ENCODE measurements at regions not wholly inside any gene's neighbourhood (a gene's known extent, or its start where the extent isn't known, plus 50 kb on each side); places are given as distances from the start of the nearest gene placed in this dataset.

DNA sequence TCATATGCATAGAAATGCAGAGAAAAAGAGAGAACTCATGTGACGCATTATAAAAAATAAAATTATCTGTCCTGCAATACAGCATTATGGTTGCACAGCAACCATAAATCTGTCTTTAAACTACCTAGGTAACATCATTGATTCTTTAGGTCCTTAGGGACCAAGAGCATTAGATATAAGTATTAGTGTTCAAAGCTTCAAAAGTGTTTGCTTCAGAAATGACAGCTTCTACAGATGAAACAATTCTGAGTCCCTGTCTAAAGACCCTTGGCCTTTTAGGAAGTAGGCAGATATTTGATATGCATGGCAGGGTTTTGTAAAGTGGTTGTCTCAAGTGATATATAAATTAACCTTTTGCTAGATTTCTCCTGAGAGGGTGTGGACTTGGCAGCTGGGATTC lies 454.2 kb downstream of the GBE1 start:
- FAIRE-seq = no peak
- no peak for DNase-seq (ENCODE audit: extremely low read depth in 1 of 4, low spot score in 3 of 4)
- Histone ChIP-seq H3K27me3 (ENCODE audit: control insufficient read depth in 2 of 2, insufficient read depth in 2 of 2, low read length in 2 of 2) (no peaks in the 10 kb centered on the region), H2AFZ (ENCODE audit: low read depth, low read length) (no peak overlapping the region), H3K79me2 (ENCODE audit: control insufficient read depth, insufficient read depth, low read length) (no peaks in the 10 kb centered on the region), H3K4me2 (ENCODE audit: insufficient read depth, low read length) (no peak overlapping the region), H3K4me3 (no peak overlapping the region), H3K9me1 (ENCODE audit: control insufficient read depth, insufficient read depth, low read length) (no peaks in the 10 kb centered on the region), H3K36me3 (ENCODE audit: control insufficient read depth, insufficient read depth, low read length) (no peaks in the 10 kb centered on the region), H3K9ac (ENCODE audit: insufficient read depth in 1 of 2, low read depth in 2 of 2, low read length in 2 of 2) (no peak overlapping the region), H3K9me3 (replicated peaks; ENCODE audit: control insufficient read depth, insufficient read depth, low read depth, low read length) (no peaks in the 10 kb centered on the region), H3K4me1 (replicated peaks in 1 of 2; ENCODE audit: control insufficient read depth in 2 of 2, insufficient read depth in 2 of 2, low read length in 2 of 2) (no peaks in the 10 kb centered on the region), H3K27ac (ENCODE audit: extremely low read depth, low read depth, low read length) (no peak overlapping the region), H4K20me1 (replicated peaks; ENCODE audit: control insufficient read depth, insufficient read depth, low read length) (no peaks in the 10 kb centered on the region)
- ChIA-PET POLR2A (no interaction called here), CTCF (ENCODE audit: low intra/inter-chr PET ratio) (no interaction called here)
- intact Hi-C loops (cut with micrococcal nuclease) (no loop called here), in situ Hi-C loops (cut with MboI) (no loop called here)
- 0% methylated on average over 1 of the region's 1 CpG for WGBS (ENCODE audit: insufficient coverage, low coverage, missing lambda C conversion rate)
- no TSS peak for BruUV-seq (replicated peaks)
- ATAC-seq = no peak
- TF ChIP-seq SAFB2 (IDR thresholded peaks at IDR 0.05; ENCODE audit: borderline replicate concordance, low read depth, low read length, severe bottlenecking) (no peak), MXI1 (IDR thresholded peaks at IDR 0.05; ENCODE audit: low read depth, low read length) (no peak), NFE2 (IDR thresholded peaks at IDR 0.05; ENCODE audit: low read depth) (no peak), SRSF1 (IDR thresholded peaks at IDR 0.05; ENCODE audit: low read depth, low read length) (no peak), GABPA (tag; conservative IDR thresholded peaks at IDR 0.05; ENCODE audit: low read depth) (no peak), TCF3 (CRISPR knock-in tag; IDR thresholded peaks at IDR 0.05) (no peak), KDM2B (CRISPR knock-in tag; IDR thresholded peaks at IDR 0.05) (no peak), CREBBP (IDR thresholded peaks at IDR 0.05; ENCODE audit: low read depth, low read length) (no peak), ZNF589 (CRISPR knock-in tag; IDR thresholded peaks at IDR 0.05; ENCODE audit: low read depth) (no peak), ZNF77 (CRISPR knock-in tag; IDR thresholded peaks at IDR 0.05) (no peak), KLF10 (CRISPR knock-in tag; IDR thresholded peaks at IDR 0.05) (no peak), SPI1 (IDR thresholded peaks at IDR 0.05; ENCODE audit: borderline replicate concordance, low read depth, low read length) (no peak)
- TF ChIP-seq, protein P1, sequence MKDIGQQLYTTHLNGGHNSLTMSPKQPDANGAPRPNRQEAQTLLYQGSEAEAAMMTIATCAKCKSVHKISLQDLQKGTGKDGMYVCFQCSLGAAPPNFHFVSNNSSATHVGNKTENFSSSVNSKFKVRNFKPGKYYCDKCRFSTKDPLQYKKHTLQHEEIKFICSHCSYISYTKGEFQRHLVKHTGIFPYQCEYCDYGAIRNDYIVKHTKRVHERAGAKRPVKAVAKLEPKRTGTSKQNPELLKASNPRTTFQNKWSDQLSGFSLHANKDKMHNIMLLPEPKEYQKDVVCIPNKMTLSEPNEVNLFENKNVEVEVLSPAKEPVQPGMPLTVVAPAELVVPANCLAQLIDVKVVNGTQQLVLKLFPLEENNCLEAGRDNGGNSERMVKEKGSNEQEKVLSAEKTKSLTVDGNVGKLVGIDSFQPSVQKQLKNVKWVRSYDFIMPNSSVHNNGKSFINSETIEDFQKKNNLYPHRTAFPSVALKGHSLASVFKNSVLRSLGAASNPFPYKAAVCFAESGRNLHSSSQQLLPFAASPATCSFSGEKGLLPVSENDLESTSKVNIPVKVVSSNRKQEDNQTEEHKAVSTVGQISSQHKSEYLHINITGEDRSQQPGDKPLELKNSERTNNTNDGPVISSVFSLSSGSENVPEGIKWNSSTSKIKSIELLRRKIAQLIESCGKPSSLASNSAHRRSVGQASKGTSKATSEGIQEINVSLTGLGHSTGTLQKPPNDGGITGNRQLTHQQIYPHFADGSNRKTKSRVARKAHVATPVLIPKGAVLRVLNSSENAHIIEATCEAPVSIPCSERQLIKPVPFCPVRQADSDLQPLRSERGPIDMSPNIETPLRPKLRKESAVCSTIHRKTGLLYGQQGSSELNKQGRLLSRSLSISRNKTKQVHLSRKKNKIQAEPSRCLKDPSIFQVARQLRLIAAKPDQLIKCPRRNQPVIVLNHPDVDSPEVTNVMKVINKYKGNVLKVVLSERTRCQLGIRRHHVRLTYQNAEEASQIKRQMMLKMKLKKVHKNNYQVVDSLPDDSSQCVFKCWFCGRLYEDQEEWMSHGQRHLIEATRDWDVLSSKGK (CRISPR knock-in tag; IDR thresholded peaks at IDR 0.05) = no peak
- TF ChIP-seq, protein P2, sequence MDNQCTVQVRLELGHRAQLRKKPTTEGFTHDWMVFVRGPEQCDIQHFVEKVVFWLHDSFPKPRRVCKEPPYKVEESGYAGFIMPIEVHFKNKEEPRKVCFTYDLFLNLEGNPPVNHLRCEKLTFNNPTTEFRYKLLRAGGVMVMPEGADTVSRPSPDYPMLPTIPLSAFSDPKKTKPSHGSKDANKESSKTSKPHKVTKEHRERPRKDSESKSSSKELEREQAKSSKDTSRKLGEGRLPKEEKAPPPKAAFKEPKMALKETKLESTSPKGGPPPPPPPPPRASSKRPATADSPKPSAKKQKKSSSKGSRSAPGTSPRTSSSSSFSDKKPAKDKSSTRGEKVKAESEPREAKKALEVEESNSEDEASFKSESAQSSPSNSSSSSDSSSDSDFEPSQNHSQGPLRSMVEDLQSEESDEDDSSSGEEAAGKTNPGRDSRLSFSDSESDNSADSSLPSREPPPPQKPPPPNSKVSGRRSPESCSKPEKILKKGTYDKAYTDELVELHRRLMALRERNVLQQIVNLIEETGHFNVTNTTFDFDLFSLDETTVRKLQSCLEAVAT (IDR thresholded peaks at IDR 0.05) = no peak
- TF ChIP-seq, protein P3, sequence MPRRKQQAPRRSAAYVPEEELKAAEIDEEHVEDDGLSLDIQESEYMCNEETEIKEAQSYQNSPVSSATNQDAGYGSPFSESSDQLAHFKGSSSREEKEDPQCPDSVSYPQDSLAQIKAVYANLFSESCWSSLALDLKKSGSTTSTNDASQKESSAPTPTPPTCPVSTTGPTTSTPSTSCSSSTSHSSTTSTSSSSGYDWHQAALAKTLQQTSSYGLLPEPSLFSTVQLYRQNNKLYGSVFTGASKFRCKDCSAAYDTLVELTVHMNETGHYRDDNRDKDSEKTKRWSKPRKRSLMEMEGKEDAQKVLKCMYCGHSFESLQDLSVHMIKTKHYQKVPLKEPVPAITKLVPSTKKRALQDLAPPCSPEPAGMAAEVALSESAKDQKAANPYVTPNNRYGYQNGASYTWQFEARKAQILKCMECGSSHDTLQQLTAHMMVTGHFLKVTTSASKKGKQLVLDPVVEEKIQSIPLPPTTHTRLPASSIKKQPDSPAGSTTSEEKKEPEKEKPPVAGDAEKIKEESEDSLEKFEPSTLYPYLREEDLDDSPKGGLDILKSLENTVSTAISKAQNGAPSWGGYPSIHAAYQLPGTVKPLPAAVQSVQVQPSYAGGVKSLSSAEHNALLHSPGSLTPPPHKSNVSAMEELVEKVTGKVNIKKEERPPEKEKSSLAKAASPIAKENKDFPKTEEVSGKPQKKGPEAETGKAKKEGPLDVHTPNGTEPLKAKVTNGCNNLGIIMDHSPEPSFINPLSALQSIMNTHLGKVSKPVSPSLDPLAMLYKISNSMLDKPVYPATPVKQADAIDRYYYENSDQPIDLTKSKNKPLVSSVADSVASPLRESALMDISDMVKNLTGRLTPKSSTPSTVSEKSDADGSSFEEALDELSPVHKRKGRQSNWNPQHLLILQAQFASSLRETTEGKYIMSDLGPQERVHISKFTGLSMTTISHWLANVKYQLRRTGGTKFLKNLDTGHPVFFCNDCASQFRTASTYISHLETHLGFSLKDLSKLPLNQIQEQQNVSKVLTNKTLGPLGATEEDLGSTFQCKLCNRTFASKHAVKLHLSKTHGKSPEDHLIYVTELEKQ (CRISPR knock-in tag; IDR thresholded peaks at IDR 0.05) = no peak

Measured in K562 (cell line).